ENCODE measurements at regions not wholly inside any gene's neighbourhood (a gene's known extent, or its start where the extent isn't known, plus 50 kb on each side); places are given as distances from the start of the nearest gene placed in this dataset.

- WGBS (ENCODE audit: missing lambda C conversion rate), result 36% methylated on average over 4 of the region's 4 CpGs
- no peak for TF ChIP-seq CBX8 (IDR thresholded peaks at IDR 0.05)
- no peak for TF ChIP-seq TFCP2L1 (CRISPR knock-in tag; IDR thresholded peaks at IDR 0.05)
- no peak for TF ChIP-seq JUNB (IDR thresholded peaks at IDR 0.05)
- no peak for TF ChIP-seq FOSL2 (IDR thresholded peaks at IDR 0.05)
- no peak for TF ChIP-seq FOSL2 (CRISPR knock-in tag; IDR thresholded peaks at IDR 0.05)
- TF ChIP-seq CHD2 (IDR thresholded peaks at IDR 0.05; ENCODE audit: low read length, partially characterized antibody), result no peak
- no peak for TF ChIP-seq KDM5A (IDR thresholded peaks at IDR 0.05)
- no peak for TF ChIP-seq BHLHE40 (IDR thresholded peaks at IDR 0.05; ENCODE audit: low read depth, low read length)
- no peak for TF ChIP-seq RCOR1 (IDR thresholded peaks at IDR 0.05; ENCODE audit: low read depth, low read length)
- no peak for TF ChIP-seq NR3C1 (IDR thresholded peaks at IDR 0.05)
- TF ChIP-seq, protein P1, sequence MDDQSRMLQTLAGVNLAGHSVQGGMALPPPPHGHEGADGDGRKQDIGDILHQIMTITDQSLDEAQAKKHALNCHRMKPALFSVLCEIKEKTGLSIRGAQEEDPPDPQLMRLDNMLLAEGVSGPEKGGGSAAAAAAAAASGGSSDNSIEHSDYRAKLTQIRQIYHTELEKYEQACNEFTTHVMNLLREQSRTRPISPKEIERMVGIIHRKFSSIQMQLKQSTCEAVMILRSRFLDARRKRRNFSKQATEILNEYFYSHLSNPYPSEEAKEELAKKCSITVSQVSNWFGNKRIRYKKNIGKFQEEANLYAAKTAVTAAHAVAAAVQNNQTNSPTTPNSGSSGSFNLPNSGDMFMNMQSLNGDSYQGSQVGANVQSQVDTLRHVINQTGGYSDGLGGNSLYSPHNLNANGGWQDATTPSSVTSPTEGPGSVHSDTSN (IDR thresholded peaks at IDR 0.05), result no peak
- no peak for TF ChIP-seq ATOH8 (CRISPR knock-in tag; IDR thresholded peaks at IDR 0.05; ENCODE audit: low read depth)
- TF ChIP-seq MAX (IDR thresholded peaks at IDR 0.05), result no peak
- TF ChIP-seq MYC (IDR thresholded peaks at IDR 0.05; ENCODE audit: borderline replicate concordance, low read length), result no peak
- TF ChIP-seq NFE2L2 (conservative IDR thresholded peaks at IDR 0.05; ENCODE audit: low read length), result no peak
- TF ChIP-seq, protein P2, sequence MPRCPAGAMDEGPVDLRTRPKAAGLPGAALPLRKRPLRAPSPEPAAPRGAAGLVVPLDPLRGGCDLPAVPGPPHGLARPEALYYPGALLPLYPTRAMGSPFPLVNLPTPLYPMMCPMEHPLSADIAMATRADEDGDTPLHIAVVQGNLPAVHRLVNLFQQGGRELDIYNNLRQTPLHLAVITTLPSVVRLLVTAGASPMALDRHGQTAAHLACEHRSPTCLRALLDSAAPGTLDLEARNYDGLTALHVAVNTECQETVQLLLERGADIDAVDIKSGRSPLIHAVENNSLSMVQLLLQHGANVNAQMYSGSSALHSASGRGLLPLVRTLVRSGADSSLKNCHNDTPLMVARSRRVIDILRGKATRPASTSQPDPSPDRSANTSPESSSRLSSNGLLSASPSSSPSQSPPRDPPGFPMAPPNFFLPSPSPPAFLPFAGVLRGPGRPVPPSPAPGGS (IDR thresholded peaks at IDR 0.05), result no peak
- no peak for TF ChIP-seq JUN (IDR thresholded peaks at IDR 0.05)
- POLR2A ChIA-PET, result no interaction called here
- H3K4me1 ChIP-seq, result no peaks in the 10 kb centered on the region
- CTCF ChIA-PET, result interaction anchor here (1.2 to 1.6 kb wide), 2 partner anchors 11 to 281 kb away, joined by 3 to 4 read pairs; no protein-coding TSS in a partner anchor
- H3K9me3 ChIP-seq, result no peaks in the 10 kb centered on the region
- DNase-seq (ENCODE audit: low read depth in 1 of 2, low spot score in 1 of 2) (no peak), ATAC-seq (no peak), FAIRE-seq (no peak)
- no peak overlapping the region for H3K4me2 ChIP-seq
- no peak overlapping the region for H3K27ac ChIP-seq
- no peak overlapping the region for H3K4me3 ChIP-seq
Observed at GRCh38 chr22:34950489-34950888, 115.5 kb upstream of the ISX start.

GRCh38 chr22:34951212-34951611, 114.7 kb upstream of the ISX start:
- no peak for FAIRE-seq
- CTCF ChIA-PET, result interaction anchor here (1.2 kb wide), 1 partner anchor 11 kb away, joined by 3 read pairs; no protein-coding TSS in a partner anchor
- no peak for ATAC-seq
- Histone ChIP-seq H3K27ac (no peak overlapping the region), H3K9me3 (no peaks in the 10 kb centered on the region), H3K4me2 (no peak overlapping the region), H3K4me3 (no peak overlapping the region), H3K4me1 (no peaks in the 10 kb centered on the region)
- POLR2A ChIA-PET, result no interaction called here
- whole genome bisulfite sequencing (ENCODE audit: missing lambda C conversion rate), result 29% methylated on average over 3 of the region's 3 CpGs
- TF ChIP-seq, protein P1 (IDR thresholded peaks at IDR 0.05), result no peak
- TF ChIP-seq ZFP36 (IDR thresholded peaks at IDR 0.05; ENCODE audit: borderline replicate concordance, partially characterized antibody), result no peak
- no peak for TF ChIP-seq CHD4 (IDR thresholded peaks at IDR 0.05; ENCODE audit: borderline replicate concordance)
- TF ChIP-seq ELK1 (IDR thresholded peaks at IDR 0.05; ENCODE audit: low read depth, low read length), result no peak
- TF ChIP-seq ZSCAN20 (CRISPR knock-in tag; IDR thresholded peaks at IDR 0.05), result no peak
- no peak for TF ChIP-seq HEYL (CRISPR knock-in tag; IDR thresholded peaks at IDR 0.05)
- no peak for TF ChIP-seq RAD21 (conservative IDR thresholded peaks at IDR 0.05 in 1 of 2, IDR thresholded peaks at IDR 0.05 in 1 of 2)
- no peak for TF ChIP-seq NPAS2 (CRISPR knock-in tag; IDR thresholded peaks at IDR 0.05; ENCODE audit: borderline replicate concordance)
- no peak for TF ChIP-seq JUN (IDR thresholded peaks at IDR 0.05)
- no peak for TF ChIP-seq ZC3H11A (IDR thresholded peaks at IDR 0.05)
- DNase-seq (ENCODE audit: low read depth in 1 of 2, low spot score in 1 of 2), result no peak
